Liver (tissue), 3 donors: ENCODE measurements at regions not wholly inside any gene's neighbourhood (a gene's known extent, or its start where the extent isn't known, plus 50 kb on each side); places are given as distances from the start of the nearest gene placed in this dataset.

Experiments
- SP1 ChIP-seq: IDR thresholded peaks from 2 replicates; pipeline ENCODE4 v1.6.1; 2018; ENCODE audit warnings: antibody characterized with exemption, mild to moderate bottlenecking
- TAF1 ChIP-seq: conservative IDR thresholded peaks from 2 replicates; pipeline ENCODE4 v1.6.1; 2016; ENCODE audit warnings: antibody characterized with exemption, mild to moderate bottlenecking
- YY1 ChIP-seq: IDR thresholded peaks from 2 replicates; pipeline ENCODE4 v1.6.1; 2016; ENCODE audit warnings: antibody characterized with exemption, mild to moderate bottlenecking
- TF ChIP-seq, protein P1 (sequence below): fragments of 150-350 bp; IDR thresholded peaks from 2 replicates; pipeline ENCODE4 v1.5.1; 2017; ENCODE audit warnings: improper control_type of control experiment, low read depth, low read length; ENCODE audit not compliant: missing input control
- TF ChIP-seq, protein P2 (sequence below): IDR thresholded peaks from 2 replicates; pipeline ENCODE4 v1.6.1; 2016; ENCODE audit warnings: antibody characterized with exemption
- donor health status: healthy.
- donor health status: healthy.

- TF ChIP-seq, protein P1, sequence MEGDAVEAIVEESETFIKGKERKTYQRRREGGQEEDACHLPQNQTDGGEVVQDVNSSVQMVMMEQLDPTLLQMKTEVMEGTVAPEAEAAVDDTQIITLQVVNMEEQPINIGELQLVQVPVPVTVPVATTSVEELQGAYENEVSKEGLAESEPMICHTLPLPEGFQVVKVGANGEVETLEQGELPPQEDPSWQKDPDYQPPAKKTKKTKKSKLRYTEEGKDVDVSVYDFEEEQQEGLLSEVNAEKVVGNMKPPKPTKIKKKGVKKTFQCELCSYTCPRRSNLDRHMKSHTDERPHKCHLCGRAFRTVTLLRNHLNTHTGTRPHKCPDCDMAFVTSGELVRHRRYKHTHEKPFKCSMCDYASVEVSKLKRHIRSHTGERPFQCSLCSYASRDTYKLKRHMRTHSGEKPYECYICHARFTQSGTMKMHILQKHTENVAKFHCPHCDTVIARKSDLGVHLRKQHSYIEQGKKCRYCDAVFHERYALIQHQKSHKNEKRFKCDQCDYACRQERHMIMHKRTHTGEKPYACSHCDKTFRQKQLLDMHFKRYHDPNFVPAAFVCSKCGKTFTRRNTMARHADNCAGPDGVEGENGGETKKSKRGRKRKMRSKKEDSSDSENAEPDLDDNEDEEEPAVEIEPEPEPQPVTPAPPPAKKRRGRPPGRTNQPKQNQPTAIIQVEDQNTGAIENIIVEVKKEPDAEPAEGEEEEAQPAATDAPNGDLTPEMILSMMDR = no peak
- TF ChIP-seq SP1 = peak; percentile 16
- TF ChIP-seq YY1 = no peak
- TF ChIP-seq, protein P2, sequence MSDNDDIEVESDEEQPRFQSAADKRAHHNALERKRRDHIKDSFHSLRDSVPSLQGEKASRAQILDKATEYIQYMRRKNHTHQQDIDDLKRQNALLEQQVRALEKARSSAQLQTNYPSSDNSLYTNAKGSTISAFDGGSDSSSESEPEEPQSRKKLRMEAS = no peak
- TF ChIP-seq TAF1 = no peak
These were observed 84.7 kb upstream of the ADGRF1 start for GRCh38 chr6:47126647-47127391.
